ENCODE measurements at regions not wholly inside any gene's neighbourhood (a gene's known extent, or its start where the extent isn't known, plus 50 kb on each side); places are given as distances from the start of the nearest gene placed in this dataset.

DNA sequence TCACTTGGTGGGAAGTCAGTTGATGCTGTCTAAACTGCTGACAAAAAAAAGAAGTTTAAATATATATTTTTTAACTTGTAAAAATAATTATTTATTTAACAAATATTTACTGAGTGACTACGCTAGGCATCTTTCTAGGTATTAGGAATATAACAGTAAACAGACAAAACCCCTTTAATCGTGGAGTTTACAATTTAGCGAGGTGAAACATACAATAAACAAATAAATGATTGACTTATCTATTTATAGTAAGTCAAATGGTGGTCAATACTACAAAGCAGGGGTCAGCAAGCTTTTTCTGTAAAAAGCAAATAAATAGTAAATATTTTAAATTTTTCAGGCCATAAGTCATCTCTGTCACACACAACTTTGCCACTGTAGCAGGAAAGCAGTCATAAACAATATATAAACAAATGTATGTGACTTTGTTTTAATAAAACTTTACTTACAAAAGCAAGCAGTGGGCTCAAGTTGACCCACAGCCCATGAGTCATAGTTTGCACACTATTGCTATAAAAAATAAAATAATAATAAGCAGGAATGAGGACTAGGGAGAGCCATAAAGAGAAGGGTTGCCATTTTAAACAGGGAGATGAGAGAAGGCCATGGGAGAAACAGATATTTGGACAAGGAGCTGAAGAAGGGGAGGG is 263.9 kb downstream of the PLPP3 start:
- no peak for DNase-seq (ENCODE audit: low read depth)
- H3K4me3 ChIP-seq (ENCODE audit: low read depth, low read length) = no peak overlapping the region
- TF ChIP-seq, protein P1, sequence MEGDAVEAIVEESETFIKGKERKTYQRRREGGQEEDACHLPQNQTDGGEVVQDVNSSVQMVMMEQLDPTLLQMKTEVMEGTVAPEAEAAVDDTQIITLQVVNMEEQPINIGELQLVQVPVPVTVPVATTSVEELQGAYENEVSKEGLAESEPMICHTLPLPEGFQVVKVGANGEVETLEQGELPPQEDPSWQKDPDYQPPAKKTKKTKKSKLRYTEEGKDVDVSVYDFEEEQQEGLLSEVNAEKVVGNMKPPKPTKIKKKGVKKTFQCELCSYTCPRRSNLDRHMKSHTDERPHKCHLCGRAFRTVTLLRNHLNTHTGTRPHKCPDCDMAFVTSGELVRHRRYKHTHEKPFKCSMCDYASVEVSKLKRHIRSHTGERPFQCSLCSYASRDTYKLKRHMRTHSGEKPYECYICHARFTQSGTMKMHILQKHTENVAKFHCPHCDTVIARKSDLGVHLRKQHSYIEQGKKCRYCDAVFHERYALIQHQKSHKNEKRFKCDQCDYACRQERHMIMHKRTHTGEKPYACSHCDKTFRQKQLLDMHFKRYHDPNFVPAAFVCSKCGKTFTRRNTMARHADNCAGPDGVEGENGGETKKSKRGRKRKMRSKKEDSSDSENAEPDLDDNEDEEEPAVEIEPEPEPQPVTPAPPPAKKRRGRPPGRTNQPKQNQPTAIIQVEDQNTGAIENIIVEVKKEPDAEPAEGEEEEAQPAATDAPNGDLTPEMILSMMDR (IDR thresholded peaks at IDR 0.05; ENCODE audit: insufficient read depth, low read depth, low read length, missing control alignments) = no peak

DNA sequence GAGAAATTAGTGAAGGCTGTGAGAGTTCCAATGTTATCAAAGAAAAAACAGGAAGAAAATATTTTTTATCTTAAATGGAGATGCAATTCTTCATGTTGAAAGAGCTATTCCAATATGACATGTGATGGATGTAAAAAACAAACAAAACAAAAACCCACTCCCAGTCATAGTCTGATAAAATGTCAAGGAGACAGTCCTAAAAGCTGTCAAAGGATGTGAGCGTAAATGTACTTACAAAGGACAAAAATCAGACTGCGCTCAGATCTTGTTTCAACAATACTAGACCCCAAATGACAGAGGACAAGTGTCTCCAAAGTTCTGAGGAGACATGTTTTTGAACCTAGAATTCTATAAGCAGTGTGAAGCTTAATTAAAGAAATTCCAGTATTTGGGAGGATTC is 265.8 kb downstream of the PLPP3 start:
- H3K4me3 ChIP-seq (ENCODE audit: low read depth, low read length) = no peak overlapping the region
- TF ChIP-seq, protein P1 (IDR thresholded peaks at IDR 0.05; ENCODE audit: insufficient read depth, low read depth, low read length, missing control alignments) = no peak
- no peak for DNase-seq (ENCODE audit: low read depth)

- TF ChIP-seq, protein P1 (IDR thresholded peaks at IDR 0.05; ENCODE audit: insufficient read depth, low read depth, low read length, missing control alignments) = no peak
- DNase-seq (ENCODE audit: low read depth) = no peak
These were observed 267.6 kb downstream of the PLPP3 start for GRCh38 chr1:56311766-56312165.

GRCh38 chr1:56310945-56311344 is 268.4 kb downstream of the PLPP3 start:
- TF ChIP-seq, protein P1 (IDR thresholded peaks at IDR 0.05; ENCODE audit: insufficient read depth, low read depth, low read length, missing control alignments) = no peak
- H3K4me3 ChIP-seq (ENCODE audit: low read depth, low read length) = no peak overlapping the region

More at GRCh38 chr1:56311766-56312165, 267.6 kb downstream of the PLPP3 start:
- H3K4me3 ChIP-seq (ENCODE audit: low read depth, low read length) = no peak overlapping the region

GRCh38 chr1:56309065-56309464 is 270.3 kb downstream of the PLPP3 start:
- no peak overlapping the region for H3K4me3 ChIP-seq (ENCODE audit: low read depth, low read length)
- TF ChIP-seq, protein P1 (IDR thresholded peaks at IDR 0.05; ENCODE audit: insufficient read depth, low read depth, low read length, missing control alignments) = no peak
- DNase-seq (ENCODE audit: low read depth) = no peak

More at GRCh38 chr1:56310945-56311344, 268.4 kb downstream of the PLPP3 start:
- DNase-seq (ENCODE audit: low read depth) = no peak

- H3K4me3 ChIP-seq (ENCODE audit: low read depth, low read length) = no peak overlapping the region
- DNase-seq (ENCODE audit: low read depth) = no peak
- TF ChIP-seq, protein P1 (IDR thresholded peaks at IDR 0.05; ENCODE audit: insufficient read depth, low read depth, low read length, missing control alignments) = no peak
These were observed 274.4 kb downstream of the PLPP3 start for GRCh38 chr1:56304975-56305374.

- DNase-seq (ENCODE audit: low read depth) = no peak
- TF ChIP-seq, protein P1 (IDR thresholded peaks at IDR 0.05; ENCODE audit: insufficient read depth, low read depth, low read length, missing control alignments) = no peak
- no peak overlapping the region for H3K4me3 ChIP-seq (ENCODE audit: low read depth, low read length)
These were observed 275.6 kb downstream of the PLPP3 start for GRCh38 chr1:56303805-56304204.
